Glutamatergic neuron (in vitro differentiated cells): ENCODE measurements at regions not wholly inside any gene's neighbourhood (a gene's known extent, or its start where the extent isn't known, plus 50 kb on each side); places are given as distances from the start of the nearest gene placed in this dataset.

Experiments
- DNase-seq: peaks from one replicate; pipeline ENCODE4 v3.0.0; 2022
- H3K27ac Mint-ChIP-seq: one replicate; pipeline ENCODE4 v1.8.0; 2020; ENCODE audit warnings: mild to moderate bottlenecking, mixed read lengths, inconsistent platforms; ENCODE audit not compliant: unreplicated experiment
- H3K27me3 Mint-ChIP-seq: one replicate; pipeline ENCODE4 v1.8.0; 2020; ENCODE audit warnings: mild to moderate bottlenecking, moderate library complexity, mixed read lengths, inconsistent platforms; ENCODE audit not compliant: unreplicated experiment
- H3K36me3 Mint-ChIP-seq: one replicate; pipeline ENCODE4 v1.8.0; 2020; ENCODE audit warnings: mild to moderate bottlenecking, mixed read lengths, inconsistent platforms; ENCODE audit not compliant: unreplicated experiment
- H3K4me1 Mint-ChIP-seq: one replicate; pipeline ENCODE4 v1.8.0; 2020; ENCODE audit warnings: mild to moderate bottlenecking, low read depth, mixed read lengths, inconsistent platforms; ENCODE audit not compliant: unreplicated experiment
- H3K4me3 Mint-ChIP-seq: one replicate; pipeline ENCODE4 v1.8.0; 2020; ENCODE audit warnings: mild to moderate bottlenecking, mixed read lengths, inconsistent platforms; ENCODE audit not compliant: unreplicated experiment
- H3K9me3 Mint-ChIP-seq: one replicate; pipeline ENCODE4 v1.8.0; 2020; ENCODE audit warnings: mild to moderate bottlenecking, moderate library complexity, mixed read lengths, inconsistent platforms; ENCODE audit not compliant: unreplicated experiment
- TF ChIP-seq, protein P1 (sequence below): fragments of 200-600 bp; sonication (generic); IDR thresholded peaks from one replicate; pipeline ENCODE4 v1.5.0; 2021; ENCODE audit not compliant: partially characterized antibody, unreplicated experiment

DNA sequence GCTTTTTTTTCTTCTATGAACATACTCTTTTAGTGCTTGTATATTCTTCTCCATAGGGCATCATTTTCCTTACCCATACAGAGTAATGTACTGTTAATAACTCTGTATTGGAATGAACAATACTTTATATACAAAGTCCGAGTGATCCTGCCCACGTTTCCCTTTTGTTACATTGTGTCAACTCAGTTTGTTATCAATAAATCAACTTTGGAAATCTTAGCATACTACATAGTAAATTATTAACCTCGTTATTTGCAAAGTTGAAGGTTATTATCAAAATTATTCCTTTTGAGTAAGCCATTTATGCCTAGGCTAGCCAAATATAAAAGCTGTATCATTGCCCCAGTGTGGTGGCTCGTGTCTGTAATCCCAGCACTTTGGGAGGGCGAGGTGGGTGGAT is 937.4 kb upstream of the TMPRSS15 start:
- no peaks in the 10 kb centered on the region for H3K4me1 Mint-ChIP-seq
- TF ChIP-seq, protein P1, sequence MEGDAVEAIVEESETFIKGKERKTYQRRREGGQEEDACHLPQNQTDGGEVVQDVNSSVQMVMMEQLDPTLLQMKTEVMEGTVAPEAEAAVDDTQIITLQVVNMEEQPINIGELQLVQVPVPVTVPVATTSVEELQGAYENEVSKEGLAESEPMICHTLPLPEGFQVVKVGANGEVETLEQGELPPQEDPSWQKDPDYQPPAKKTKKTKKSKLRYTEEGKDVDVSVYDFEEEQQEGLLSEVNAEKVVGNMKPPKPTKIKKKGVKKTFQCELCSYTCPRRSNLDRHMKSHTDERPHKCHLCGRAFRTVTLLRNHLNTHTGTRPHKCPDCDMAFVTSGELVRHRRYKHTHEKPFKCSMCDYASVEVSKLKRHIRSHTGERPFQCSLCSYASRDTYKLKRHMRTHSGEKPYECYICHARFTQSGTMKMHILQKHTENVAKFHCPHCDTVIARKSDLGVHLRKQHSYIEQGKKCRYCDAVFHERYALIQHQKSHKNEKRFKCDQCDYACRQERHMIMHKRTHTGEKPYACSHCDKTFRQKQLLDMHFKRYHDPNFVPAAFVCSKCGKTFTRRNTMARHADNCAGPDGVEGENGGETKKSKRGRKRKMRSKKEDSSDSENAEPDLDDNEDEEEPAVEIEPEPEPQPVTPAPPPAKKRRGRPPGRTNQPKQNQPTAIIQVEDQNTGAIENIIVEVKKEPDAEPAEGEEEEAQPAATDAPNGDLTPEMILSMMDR, result no peak
- no peak overlapping the region for H3K4me3 Mint-ChIP-seq
- no peak for DNase-seq
- H3K27me3 Mint-ChIP-seq, result peaks cover 2% of the 10 kb centered on the region
- no peaks in the 10 kb centered on the region for H3K9me3 Mint-ChIP-seq
- H3K36me3 Mint-ChIP-seq, result no peaks in the 10 kb centered on the region
- H3K27ac Mint-ChIP-seq, result no peak overlapping the region

DNA sequence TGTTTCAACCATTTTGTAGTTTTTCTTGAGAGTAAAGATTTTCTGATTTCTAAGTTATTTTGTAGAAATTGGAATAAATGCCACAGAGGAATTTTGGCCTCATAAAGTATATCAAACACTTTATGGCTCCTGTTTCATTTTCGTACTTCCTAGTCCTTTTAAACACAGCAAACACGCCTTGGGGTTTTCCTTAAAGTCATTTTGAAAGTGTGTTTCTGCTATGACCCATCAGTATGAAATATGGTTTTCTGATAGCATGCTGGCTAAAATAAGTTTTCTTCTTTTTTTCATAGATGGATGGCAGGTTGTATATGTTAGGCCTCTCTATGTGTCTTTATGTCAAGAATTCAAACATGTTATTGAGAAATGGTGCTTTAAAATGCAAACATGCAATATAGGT is 940.1 kb upstream of the TMPRSS15 start:
- no peak overlapping the region for H3K27ac Mint-ChIP-seq
- no peaks in the 10 kb centered on the region for H3K9me3 Mint-ChIP-seq
- peaks cover 2% of the 10 kb centered on the region for H3K27me3 Mint-ChIP-seq
- no peak for DNase-seq
- no peaks in the 10 kb centered on the region for H3K4me1 Mint-ChIP-seq
- H3K4me3 Mint-ChIP-seq, result no peak overlapping the region
- TF ChIP-seq, protein P1, result no peak
- H3K36me3 Mint-ChIP-seq, result no peaks in the 10 kb centered on the region

DNA sequence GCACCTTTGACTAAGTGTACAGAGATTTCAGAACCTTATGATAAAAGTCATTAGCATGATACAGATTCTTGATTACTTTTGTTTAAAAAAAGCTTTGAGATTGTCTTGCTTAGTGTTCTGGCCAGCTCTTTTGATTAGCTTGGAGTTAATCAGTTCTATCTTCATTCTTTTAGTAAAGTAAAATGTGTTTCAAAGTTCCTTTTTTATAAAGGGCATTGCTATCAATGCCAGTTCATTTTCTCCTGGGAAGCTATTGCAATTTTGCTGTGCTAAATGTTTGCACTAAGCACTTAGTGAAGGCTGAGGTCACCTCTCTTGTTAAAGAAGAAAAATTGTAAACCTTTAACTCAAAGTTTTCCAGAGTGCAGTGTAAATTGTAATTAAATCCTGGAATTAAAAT is 946.7 kb upstream of the TMPRSS15 start:
- Mint-ChIP-seq H3K4me3 (no peak overlapping the region), H3K36me3 (no peaks in the 10 kb centered on the region), H3K4me1 (no peaks in the 10 kb centered on the region), H3K27ac (no peak overlapping the region), H3K27me3 (no peaks in the 10 kb centered on the region), H3K9me3 (no peaks in the 10 kb centered on the region)
- no peak for DNase-seq
- TF ChIP-seq, protein P1, result no peak

DNA sequence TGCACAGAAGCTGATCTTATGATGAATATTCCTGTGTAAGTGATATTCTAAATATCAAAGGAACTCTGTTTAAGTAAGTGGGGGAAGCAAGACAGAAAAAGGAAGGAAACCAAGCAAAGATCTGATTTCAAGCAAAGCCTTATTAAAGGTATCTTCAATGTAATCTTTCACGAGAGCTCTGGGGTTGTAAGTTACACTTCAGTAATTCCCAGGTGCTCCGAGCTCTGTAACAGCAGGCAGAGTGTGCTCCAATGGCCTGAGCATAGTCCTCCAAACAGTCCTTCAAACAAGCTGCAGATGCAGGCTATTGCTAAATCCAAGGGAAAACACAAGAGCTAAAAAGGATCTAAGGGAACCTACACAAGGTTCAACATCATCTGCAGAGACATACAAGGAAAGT is 949.7 kb upstream of the TMPRSS15 start:
- no peak for DNase-seq
- H3K4me1 Mint-ChIP-seq, result no peaks in the 10 kb centered on the region
- H3K9me3 Mint-ChIP-seq, result no peaks in the 10 kb centered on the region
- TF ChIP-seq, protein P1, result no peak
- no peaks in the 10 kb centered on the region for H3K36me3 Mint-ChIP-seq
- H3K27me3 Mint-ChIP-seq, result no peaks in the 10 kb centered on the region
- H3K27ac Mint-ChIP-seq, result no peak overlapping the region
- H3K4me3 Mint-ChIP-seq, result no peak overlapping the region

DNA sequence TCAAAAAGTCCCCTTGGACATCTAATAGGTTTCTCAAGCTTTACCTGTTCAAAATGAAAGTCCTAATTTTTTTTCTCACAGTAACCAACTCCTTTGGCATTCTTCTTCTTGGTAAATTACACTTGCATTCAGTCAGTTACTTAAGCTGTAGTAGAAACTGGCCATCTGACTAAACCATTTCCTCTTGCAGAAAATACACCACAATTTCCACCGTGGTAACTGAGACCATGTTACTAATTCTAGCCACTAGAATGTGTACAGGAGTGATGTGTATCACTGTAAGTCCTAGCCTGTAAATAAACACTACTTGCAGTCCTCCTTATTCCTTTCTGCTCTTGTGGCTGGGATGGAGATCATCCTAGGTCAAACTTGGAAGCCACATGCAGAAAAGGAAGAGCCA is 965.4 kb upstream of the TMPRSS15 start:
- H3K4me3 Mint-ChIP-seq, result no peak overlapping the region
- TF ChIP-seq, protein P1, result no peak
- no peak for DNase-seq
- H3K4me1 Mint-ChIP-seq, result no peaks in the 10 kb centered on the region
- no peaks in the 10 kb centered on the region for H3K27me3 Mint-ChIP-seq
- no peak overlapping the region for H3K27ac Mint-ChIP-seq
- H3K36me3 Mint-ChIP-seq, result no peaks in the 10 kb centered on the region
- no peaks in the 10 kb centered on the region for H3K9me3 Mint-ChIP-seq
